Epithelial cell of proximal tubule (primary cell): ENCODE measurements at regions not wholly inside any gene's neighbourhood (a gene's known extent, or its start where the extent isn't known, plus 50 kb on each side); places are given as distances from the start of the nearest gene placed in this dataset.

Experiments
- DNase-seq: peaks from one replicate; pipeline ENCODE4 v3.0.0-alpha.2; 2011; ENCODE audit warnings: low read depth
- H3K4me3 ChIP-seq: 2 replicates; pipeline ENCODE4 v1.5.1; 2011; ENCODE audit warnings: low read depth, mild to moderate bottlenecking, low read length
- CTCF ChIP-seq: conservative IDR thresholded peaks from 2 replicates; pipeline ENCODE4 v1.5.1; 2012; ENCODE audit warnings: low read depth, mild to moderate bottlenecking, low read length

- no peak overlapping the region for H3K4me3 ChIP-seq
- DNase-seq: no peak
- TF ChIP-seq CTCF: no peak
These were observed 138.3 kb downstream of the TMEM161B start for GRCh38 chr5:88130211-88130815.

DNA sequence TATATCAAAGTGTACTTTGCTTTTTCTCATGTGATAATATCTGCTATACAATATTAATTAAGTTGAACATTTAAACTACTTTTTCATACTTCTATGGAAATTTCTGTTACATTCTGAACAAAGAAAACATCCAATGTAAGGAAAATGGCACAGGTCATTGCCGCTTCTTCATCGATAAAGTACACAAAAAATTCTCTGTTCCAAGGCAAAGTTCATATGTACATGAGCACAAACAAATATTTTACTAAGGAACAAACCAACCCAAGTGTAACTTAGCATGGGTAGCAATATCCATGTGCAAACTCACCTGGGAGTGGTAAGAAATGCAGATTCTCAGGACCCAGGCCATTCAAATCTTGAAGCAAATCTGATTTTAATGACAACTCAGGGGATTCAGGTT is 139.8 kb downstream of the TMEM161B start:
- no peak overlapping the region for H3K4me3 ChIP-seq
- no peak for TF ChIP-seq CTCF
- no peak for DNase-seq

GRCh38 chr5:88119535-88120125 is 149.0 kb downstream of the TMEM161B start:
- no peak for DNase-seq
- TF ChIP-seq CTCF: no peak
- H3K4me3 ChIP-seq: no peak overlapping the region

- no peak overlapping the region for H3K4me3 ChIP-seq
- TF ChIP-seq CTCF: no peak
These were observed 150.5 kb downstream of the TMEM161B start for GRCh38 chr5:88118179-88118578.

GRCh38 chr5:88117546-88117945 is 151.1 kb downstream of the TMEM161B start:
- H3K4me3 ChIP-seq: no peak overlapping the region
- DNase-seq: no peak
- no peak for TF ChIP-seq CTCF

More at GRCh38 chr5:88118179-88118578, 150.5 kb downstream of the TMEM161B start:
- DNase-seq: no peak

DNA sequence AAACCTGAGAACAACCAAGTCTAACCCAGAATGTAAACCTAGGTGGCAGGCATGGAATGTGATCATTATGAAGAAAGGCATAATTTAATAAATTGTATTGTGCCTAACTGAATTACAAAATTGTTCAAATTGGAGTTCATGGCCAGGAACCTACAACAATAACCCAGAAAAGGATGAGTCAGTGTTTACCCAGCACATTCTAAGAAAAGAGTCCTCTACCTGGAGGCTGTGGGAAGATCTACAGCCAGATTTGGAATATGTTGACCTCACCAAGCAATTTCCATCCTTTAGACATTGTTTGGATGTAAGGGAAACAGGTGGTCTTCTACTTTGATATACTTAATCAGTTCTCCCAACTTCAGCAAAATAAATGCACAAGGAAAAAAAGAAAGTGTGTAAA is 152.2 kb downstream of the TMEM161B start:
- no peak for DNase-seq
- no peak for TF ChIP-seq CTCF
- H3K4me3 ChIP-seq: no peak overlapping the region

DNA sequence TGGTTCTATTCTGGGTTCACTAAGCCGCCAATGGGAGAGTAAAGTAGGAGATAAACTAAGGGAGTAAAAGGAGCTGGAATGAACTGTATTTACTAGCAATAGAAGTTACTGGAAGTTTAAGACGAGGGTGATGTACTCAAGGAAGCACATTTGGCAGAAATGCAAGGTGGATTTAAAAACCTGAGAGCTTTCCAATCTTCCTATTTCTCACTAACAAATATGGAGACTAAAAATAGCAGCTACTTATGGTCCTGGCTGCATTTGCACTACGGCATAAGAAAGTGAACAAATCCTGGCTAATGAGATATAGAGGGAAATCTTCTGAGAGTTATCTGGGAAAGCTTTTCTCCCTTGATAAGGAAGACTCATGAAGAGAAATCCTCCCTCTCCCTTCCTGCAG is 153.4 kb downstream of the TMEM161B start:
- no peak overlapping the region for H3K4me3 ChIP-seq
- DNase-seq: no peak
- TF ChIP-seq CTCF: no peak
